ENCODE measurements at regions not wholly inside any gene's neighbourhood (a gene's known extent, or its start where the extent isn't known, plus 50 kb on each side); places are given as distances from the start of the nearest gene placed in this dataset.

DNA sequence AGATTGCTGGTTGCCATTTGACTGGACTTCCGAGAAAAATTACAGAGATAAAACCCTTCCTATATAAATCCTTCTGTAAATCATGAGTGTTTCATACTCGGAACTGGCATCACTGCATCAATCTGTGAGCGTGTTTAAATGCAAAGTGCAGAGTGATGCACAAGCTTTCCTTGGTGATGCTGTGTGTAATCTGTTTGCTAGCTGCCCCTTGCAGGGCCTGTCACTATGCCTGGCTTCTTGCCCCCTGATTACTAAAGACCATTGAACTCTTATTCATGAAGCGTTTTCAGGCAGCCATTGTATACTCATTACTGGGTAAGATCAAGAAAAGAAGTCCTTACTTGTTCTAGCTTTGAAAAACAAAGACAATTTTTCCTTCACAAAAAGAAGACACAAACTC, 266.9 kb upstream of the FANCL start:
- Histone ChIP-seq H3K4me3 (no peak overlapping the region), H3K9me3 (no peaks in the 10 kb centered on the region), H3K27me3 (replicated peaks; ENCODE audit: insufficient read depth) (no peaks in the 10 kb centered on the region), H3K27ac (no peak overlapping the region), H3K4me1 (ENCODE audit: control insufficient read depth in 1 of 2, low read depth in 2 of 2) (no peaks in the 10 kb centered on the region), H3K36me3 (no peaks in the 10 kb centered on the region)
- ATAC-seq (ENCODE audit: insufficient number of reproducible peaks, low FRiP score, low read depth) (no peak), DNase-seq (ENCODE audit: low spot score) (no peak)
- TF ChIP-seq, protein P1, sequence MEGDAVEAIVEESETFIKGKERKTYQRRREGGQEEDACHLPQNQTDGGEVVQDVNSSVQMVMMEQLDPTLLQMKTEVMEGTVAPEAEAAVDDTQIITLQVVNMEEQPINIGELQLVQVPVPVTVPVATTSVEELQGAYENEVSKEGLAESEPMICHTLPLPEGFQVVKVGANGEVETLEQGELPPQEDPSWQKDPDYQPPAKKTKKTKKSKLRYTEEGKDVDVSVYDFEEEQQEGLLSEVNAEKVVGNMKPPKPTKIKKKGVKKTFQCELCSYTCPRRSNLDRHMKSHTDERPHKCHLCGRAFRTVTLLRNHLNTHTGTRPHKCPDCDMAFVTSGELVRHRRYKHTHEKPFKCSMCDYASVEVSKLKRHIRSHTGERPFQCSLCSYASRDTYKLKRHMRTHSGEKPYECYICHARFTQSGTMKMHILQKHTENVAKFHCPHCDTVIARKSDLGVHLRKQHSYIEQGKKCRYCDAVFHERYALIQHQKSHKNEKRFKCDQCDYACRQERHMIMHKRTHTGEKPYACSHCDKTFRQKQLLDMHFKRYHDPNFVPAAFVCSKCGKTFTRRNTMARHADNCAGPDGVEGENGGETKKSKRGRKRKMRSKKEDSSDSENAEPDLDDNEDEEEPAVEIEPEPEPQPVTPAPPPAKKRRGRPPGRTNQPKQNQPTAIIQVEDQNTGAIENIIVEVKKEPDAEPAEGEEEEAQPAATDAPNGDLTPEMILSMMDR (IDR thresholded peaks at IDR 0.05), result no peak

DNA sequence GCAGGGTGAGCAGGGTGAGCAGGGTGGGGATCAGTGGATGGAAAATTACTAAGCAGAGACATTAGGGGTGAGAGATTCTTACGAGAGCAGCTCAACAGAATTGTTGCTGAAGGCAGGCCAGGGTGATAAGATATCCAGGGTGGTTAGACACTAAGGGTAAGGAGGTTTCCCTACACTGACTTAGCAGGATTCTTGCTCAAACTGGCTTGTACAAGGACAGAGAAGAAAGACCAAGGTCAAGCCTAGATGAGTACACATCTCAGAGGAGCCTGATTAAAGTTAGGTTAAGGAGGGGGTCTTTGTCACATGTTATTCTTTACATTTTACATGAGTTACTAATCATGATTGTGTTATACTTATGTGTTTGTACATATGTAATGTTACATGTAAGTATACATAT, 262.8 kb upstream of the FANCL start:
- H3K36me3 ChIP-seq, result no peaks in the 10 kb centered on the region
- no peak overlapping the region for H3K27ac ChIP-seq
- H3K9me3 ChIP-seq, result no peaks in the 10 kb centered on the region
- H3K4me3 ChIP-seq, result no peak overlapping the region
- H3K27me3 ChIP-seq (replicated peaks; ENCODE audit: insufficient read depth), result no peaks in the 10 kb centered on the region
- H3K4me1 ChIP-seq (ENCODE audit: control insufficient read depth in 1 of 2, low read depth in 2 of 2), result no peaks in the 10 kb centered on the region
- DNase-seq (ENCODE audit: low spot score) (no peak), ATAC-seq (ENCODE audit: insufficient number of reproducible peaks, low FRiP score, low read depth) (no peak)
- TF ChIP-seq, protein P1 (IDR thresholded peaks at IDR 0.05), result no peak

DNA sequence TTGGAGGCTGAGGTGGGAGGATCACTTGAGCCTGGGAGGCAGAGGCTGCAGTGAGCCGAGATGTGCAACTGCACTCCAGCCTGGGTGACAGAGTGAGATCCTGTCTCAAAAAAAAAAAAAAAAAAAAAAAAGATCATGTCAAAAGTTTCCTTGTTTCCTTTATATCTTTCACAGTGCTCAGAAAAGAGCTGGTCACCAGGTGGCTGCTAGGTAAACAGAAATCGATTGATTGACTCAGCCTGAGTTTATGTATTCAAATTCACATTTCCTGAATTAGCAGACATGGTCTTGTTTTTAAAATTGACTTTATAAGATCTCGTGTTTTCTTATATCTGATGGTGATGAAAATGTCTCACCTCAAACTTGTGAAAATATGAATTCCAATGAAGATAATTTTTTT, 261.8 kb upstream of the FANCL start:
- Histone ChIP-seq H3K9me3 (no peaks in the 10 kb centered on the region), H3K4me3 (no peak overlapping the region), H3K27ac (no peak overlapping the region), H3K36me3 (no peaks in the 10 kb centered on the region), H3K4me1 (ENCODE audit: control insufficient read depth in 1 of 2, low read depth in 2 of 2) (no peaks in the 10 kb centered on the region), H3K27me3 (replicated peaks; ENCODE audit: insufficient read depth) (no peaks in the 10 kb centered on the region)
- TF ChIP-seq, protein P1 (IDR thresholded peaks at IDR 0.05), result no peak
- no peak for DNase-seq (ENCODE audit: low spot score)
- ATAC-seq (ENCODE audit: insufficient number of reproducible peaks, low FRiP score, low read depth), result no peak

- ATAC-seq (ENCODE audit: insufficient number of reproducible peaks, low FRiP score, low read depth) (no peak), DNase-seq (ENCODE audit: low spot score) (no peak)
- Histone ChIP-seq H3K27ac (no peak overlapping the region), H3K4me3 (no peak overlapping the region), H3K9me3 (no peaks in the 10 kb centered on the region), H3K27me3 (replicated peaks; ENCODE audit: insufficient read depth) (no peaks in the 10 kb centered on the region), H3K36me3 (no peaks in the 10 kb centered on the region), H3K4me1 (ENCODE audit: control insufficient read depth in 1 of 2, low read depth in 2 of 2) (no peaks in the 10 kb centered on the region)
- TF ChIP-seq, protein P1 (IDR thresholded peaks at IDR 0.05), result no peak
These were observed 260.4 kb upstream of the FANCL start for GRCh38 chr2:58501371-58502160.

GRCh38 chr2:58497168-58497567, 256.0 kb upstream of the FANCL start:
- Histone ChIP-seq H3K27me3 (replicated peaks; ENCODE audit: insufficient read depth) (no peaks in the 10 kb centered on the region), H3K4me1 (ENCODE audit: control insufficient read depth in 1 of 2, low read depth in 2 of 2) (no peaks in the 10 kb centered on the region), H3K4me3 (no peak overlapping the region), H3K27ac (no peak overlapping the region), H3K9me3 (no peaks in the 10 kb centered on the region), H3K36me3 (no peaks in the 10 kb centered on the region)
- TF ChIP-seq, protein P1 (IDR thresholded peaks at IDR 0.05), result no peak
- ATAC-seq (ENCODE audit: insufficient number of reproducible peaks, low FRiP score, low read depth), result no peak
- no peak for DNase-seq (ENCODE audit: low spot score)
